ENCODE measurements at regions not wholly inside any gene's neighbourhood (a gene's known extent, or its start where the extent isn't known, plus 50 kb on each side); places are given as distances from the start of the nearest gene placed in this dataset.
A peak's percentile ranks its signal among the peaks of the same experiment; 100 is the strongest.

DNA sequence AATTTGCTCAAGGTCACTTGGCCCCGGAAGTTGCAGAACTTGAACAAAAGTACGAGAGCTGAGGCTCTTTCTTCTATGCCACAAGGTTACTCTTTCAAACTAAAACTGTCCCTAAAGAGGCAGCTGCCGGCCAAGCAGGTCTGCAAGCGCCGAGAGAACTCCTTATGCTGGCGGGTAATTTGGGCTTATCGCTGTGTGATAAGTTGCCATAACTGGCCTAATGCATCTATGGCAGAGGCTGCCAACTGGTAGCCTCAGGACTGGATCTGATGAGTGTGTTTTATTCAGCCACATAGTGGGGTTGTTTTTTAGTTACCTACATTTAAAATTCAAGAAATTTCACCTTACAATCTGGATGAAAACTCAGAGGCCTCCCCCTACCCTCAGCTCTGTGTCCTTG is 68.1 kb upstream of the SPOCK1 start:
- DNase-seq (ENCODE audit: insufficient read length, low spot score) (no peak), FAIRE-seq (no peak)

DNA sequence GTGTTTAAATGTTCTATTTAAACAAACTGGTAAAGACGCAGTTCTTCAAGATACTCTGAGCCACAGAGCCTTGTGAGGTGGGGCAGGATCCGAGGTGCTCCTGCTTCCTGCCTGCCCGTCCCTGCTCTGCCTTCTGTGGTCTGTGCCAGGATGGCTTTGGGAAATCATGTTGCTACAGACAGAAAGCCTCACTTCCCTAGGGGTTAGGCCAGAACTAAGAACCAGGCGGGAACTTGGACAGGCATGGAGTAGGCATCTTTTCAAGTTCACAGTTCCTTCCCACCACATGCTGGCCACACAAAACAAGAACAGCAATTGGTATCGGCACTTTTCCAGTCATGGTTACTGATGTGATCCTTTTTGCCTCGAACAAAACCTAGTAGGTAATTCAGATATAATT is 67.7 kb upstream of the SPOCK1 start:
- FAIRE-seq (no peak), DNase-seq (ENCODE audit: insufficient read length, low spot score) (no peak)

DNA sequence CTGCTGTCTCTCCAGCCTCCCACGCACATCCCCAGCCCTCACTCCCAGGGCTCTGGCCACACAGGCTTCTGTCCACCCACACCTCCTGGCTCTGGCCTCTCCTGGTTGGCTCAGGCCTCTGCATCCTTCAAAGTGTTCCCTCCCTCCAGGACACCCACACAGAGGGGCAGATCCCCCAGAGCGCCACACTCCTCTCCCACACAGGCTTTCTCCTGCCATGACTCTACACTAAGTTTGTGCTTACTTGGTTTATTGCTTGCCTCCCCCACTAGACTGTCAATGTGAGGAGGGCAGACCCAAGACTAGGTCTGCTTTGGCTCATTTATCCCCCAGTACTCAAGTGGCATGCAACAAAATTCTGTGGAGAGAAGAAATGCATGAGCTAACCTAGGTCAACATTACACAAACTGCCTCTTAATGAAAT is 67.0 kb upstream of the SPOCK1 start:
- DNase-seq (ENCODE audit: insufficient read length, low spot score): no peak
- no peak for FAIRE-seq

DNA sequence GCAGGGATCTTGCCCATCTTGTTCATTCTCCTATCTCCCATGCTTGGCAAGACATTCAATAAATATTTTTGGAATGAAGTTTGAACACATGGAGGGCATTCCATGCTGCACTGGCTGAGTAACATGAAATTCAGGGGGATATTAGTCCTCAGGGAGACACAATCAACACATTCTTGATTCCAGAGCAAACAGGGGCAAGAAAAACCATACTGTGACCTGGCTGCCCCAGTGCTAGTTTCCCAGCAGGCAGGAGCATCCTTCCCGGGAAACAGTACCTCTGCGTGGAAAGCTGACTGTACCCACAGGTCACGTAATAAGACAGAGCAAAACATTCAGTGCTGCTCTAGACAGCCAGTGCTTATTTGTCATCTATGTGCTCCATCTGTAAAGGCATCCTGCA is 66.3 kb upstream of the SPOCK1 start:
- DNase-seq (ENCODE audit: insufficient read length, low spot score) (no peak), FAIRE-seq (peak; percentile 71)

DNA sequence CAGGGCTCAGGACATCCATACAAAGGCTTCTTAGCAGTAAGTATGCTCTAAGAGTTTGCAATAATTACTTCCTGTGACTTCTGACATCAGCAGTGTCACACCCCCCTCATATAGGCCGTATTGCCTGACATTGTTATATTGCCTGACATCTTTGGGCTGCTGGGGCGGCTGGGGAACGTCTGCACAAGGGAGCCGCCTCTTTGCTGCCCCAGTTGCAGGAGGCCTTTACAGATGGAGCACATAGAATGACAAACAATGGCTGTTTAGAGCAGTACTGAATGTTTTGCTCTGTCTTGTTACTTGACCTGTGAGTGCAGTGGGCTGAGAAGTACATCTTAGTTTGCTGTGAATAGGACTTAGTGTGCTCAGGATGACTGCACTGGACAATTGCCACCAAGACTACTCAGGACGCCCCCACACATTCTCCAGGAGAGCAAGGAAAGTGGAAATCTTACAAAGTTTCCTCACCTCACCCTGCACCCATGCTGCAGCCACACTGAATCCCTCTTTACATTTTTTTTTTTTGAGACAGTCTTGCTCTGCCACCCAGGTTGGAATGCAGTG is 65.4 kb upstream of the SPOCK1 start:
- DNase-seq (ENCODE audit: insufficient read length, low spot score): no peak
- peak; percentile 48 for FAIRE-seq

DNA sequence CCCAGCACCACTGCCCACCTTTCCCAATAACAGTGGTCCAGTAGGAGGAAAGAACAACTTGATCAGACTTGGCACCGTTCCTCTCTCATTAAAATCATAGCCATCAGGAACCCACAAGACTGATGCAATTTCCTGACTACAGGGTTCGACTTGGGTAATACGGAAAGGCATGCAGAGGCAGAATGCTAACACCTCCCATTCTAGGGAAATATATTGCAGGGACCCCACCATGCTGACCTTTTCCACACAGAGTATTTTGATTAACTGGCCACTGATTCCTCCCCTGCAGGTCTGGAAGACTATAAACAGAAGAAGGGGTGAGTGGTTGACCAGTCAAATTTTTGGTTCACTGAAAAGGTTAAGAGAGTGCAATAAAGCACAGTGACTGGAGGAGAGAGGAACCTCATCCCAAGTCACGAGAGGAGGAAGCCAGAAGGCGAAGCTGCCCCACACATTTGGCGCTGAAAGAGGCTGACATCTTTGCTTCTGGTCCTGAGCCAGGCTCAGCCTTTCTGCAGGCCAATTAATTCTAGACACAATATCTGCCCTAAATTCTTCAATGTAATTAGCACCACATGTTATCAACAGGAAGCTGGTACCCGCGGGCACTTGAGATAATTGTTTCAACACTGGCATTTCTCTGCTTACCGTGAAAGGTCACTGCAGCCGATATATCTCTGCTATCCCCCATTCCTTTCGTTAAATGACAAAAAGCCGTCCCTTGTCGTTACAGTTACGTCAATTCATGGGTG is 64.7 kb upstream of the SPOCK1 start:
- FAIRE-seq (peak; percentile 54), DNase-seq (ENCODE audit: insufficient read length, low spot score) (peak; percentile 61)

DNA sequence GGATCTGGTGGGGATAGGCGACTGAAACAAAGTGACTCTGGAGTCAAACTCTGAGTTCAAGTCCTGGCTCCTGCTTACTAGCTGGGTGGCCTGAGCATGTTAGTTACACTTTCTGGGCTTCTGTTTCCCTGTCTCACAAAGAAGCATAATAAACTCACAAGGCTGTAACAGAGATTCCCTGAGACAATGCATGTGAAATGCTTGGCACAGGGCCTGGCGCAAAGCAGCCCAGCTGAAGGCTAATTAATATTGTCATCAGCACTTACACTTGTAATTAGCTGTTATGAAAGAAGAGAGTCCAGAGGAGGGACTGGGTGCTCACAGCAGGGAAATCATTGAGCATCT is 64.1 kb upstream of the SPOCK1 start:
- DNase-seq (ENCODE audit: insufficient read length, low spot score) (no peak), FAIRE-seq (no peak)

DNA sequence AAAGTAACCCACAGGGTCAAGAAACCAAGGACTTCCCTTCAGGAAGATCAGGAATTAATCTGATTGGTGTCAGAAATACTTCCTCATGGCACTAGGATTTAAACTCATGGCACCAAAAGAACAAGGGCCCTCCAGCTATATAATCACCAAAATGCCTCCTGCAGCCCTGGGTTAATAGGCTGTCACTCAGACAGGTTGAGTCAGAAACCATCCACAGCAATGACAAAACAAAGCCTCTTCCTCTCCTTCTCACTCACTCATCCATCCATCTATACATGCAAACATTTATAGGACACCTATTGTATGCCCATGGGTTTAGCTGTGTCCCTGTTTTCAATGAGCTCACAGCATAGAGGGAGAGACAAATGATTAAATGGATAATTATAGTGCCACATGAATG is 62.5 kb upstream of the SPOCK1 start:
- no peak for FAIRE-seq
- no peak for DNase-seq (ENCODE audit: insufficient read length, low spot score)

DNA sequence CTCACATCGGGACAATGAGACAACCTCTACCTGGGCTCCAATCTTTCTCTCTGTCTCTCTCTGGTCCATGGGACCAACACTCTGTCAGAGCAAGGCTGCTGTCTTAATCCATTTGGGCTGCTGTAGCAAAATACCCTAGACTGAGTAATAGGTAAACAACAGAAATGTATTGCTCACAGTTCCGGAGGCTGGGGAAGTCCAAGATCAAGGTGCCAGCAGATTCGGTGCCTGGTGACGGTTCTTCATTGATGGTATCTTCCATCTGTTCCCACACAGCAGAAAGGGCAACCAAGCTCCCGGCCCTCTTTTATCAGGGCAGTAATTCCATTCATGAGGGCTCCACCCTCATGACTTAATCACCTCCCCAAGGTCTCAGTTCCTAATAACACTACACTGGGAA is 61.3 kb upstream of the SPOCK1 start:
- DNase-seq (ENCODE audit: insufficient read length, low spot score) (no peak), FAIRE-seq (no peak)
